ENCODE measurements at regions not wholly inside any gene's neighbourhood (a gene's known extent, or its start where the extent isn't known, plus 50 kb on each side); places are given as distances from the start of the nearest gene placed in this dataset.

GRCh38 chr12:114846771-114847170 lies 162.8 kb upstream of the TBX3 start:
- WGBS (ENCODE audit: extremely low coverage, insufficient coverage, insufficient read length), result no CpG with 5 or more reads among the region's 8 CpGs
- Histone ChIP-seq H3K23ac (ENCODE audit: low read length) (no peak overlapping the region), H3K18ac (ENCODE audit: low read length) (no peak overlapping the region), H2AFZ (ENCODE audit: insufficient read depth, low read length, poor library complexity) (no peak overlapping the region), H3K79me1 (ENCODE audit: low read length) (no peaks in the 10 kb centered on the region), H3K4me3 (ENCODE audit: low read depth, low read length) (no peak overlapping the region), H3K27me3 (ENCODE audit: insufficient read depth, low read length) (no peaks in the 10 kb centered on the region), H4K12ac (ENCODE audit: low read depth, low read length) (no peak overlapping the region), H3K14ac (ENCODE audit: low read length) (no peak overlapping the region), H3K9ac (ENCODE audit: low read length) (no peak overlapping the region), H3K4me2 (ENCODE audit: low read length) (no peak overlapping the region), H2BK5ac (ENCODE audit: low read depth, low read length, poor library complexity) (no peak overlapping the region), H3K36me3 (ENCODE audit: control insufficient read depth in 1 of 2, insufficient read depth in 2 of 2, low read length in 2 of 2) (no peaks in the 10 kb centered on the region), H4K8ac (ENCODE audit: low read depth, low read length) (no peak overlapping the region), H2BK12ac (ENCODE audit: low read length) (no peak overlapping the region), H3K4me1 (ENCODE audit: control insufficient read depth in 1 of 2, insufficient read depth in 2 of 2, low read length in 2 of 2) (peaks cover 2 to 6% of the 10 kb centered on the region in 2 experiments), H3K9me3 (ENCODE audit: insufficient read depth, low read depth, low read length) (no peaks in the 10 kb centered on the region), H2BK120ac (ENCODE audit: insufficient read depth, low read length, poor library complexity) (no peak overlapping the region), H3K4ac (ENCODE audit: low read depth, low read length) (no peak overlapping the region), H2AK5ac (ENCODE audit: low read length) (no peak overlapping the region), H3K27ac (ENCODE audit: low read depth, low read length) (no peak overlapping the region), H3K79me2 (ENCODE audit: control insufficient read depth, insufficient read depth, low read length, poor library complexity) (no peaks in the 10 kb centered on the region), H4K91ac (ENCODE audit: low read depth, low read length) (no peak overlapping the region)
- no peak for DNase-seq

- peaks cover 2 to 6% of the 10 kb centered on the region in 2 experiments for H3K4me1 ChIP-seq (ENCODE audit: control insufficient read depth in 1 of 2, insufficient read depth in 2 of 2, low read length in 2 of 2)
- no peak overlapping the region for H3K9ac ChIP-seq (ENCODE audit: low read length)
- H3K27ac ChIP-seq (ENCODE audit: low read depth, low read length), result no peak overlapping the region
- no peaks in the 10 kb centered on the region for H3K27me3 ChIP-seq (ENCODE audit: insufficient read depth, low read length)
- H3K9me3 ChIP-seq (ENCODE audit: insufficient read depth, low read depth, low read length), result no peaks in the 10 kb centered on the region
- H3K79me1 ChIP-seq (ENCODE audit: low read length), result no peaks in the 10 kb centered on the region
- H3K14ac ChIP-seq (ENCODE audit: low read length), result no peak overlapping the region
- no peak overlapping the region for H4K8ac ChIP-seq (ENCODE audit: low read depth, low read length)
- H2BK12ac ChIP-seq (ENCODE audit: low read length), result no peak overlapping the region
- no peak overlapping the region for H4K91ac ChIP-seq (ENCODE audit: low read depth, low read length)
- no peak overlapping the region for H2BK120ac ChIP-seq (ENCODE audit: insufficient read depth, low read length, poor library complexity)
- no peaks in the 10 kb centered on the region for H3K79me2 ChIP-seq (ENCODE audit: control insufficient read depth, insufficient read depth, low read length, poor library complexity)
- DNase-seq, result peak in 1 of 2 donors; percentile 57
- no peak overlapping the region for H3K4ac ChIP-seq (ENCODE audit: low read depth, low read length)
- H3K23ac ChIP-seq (ENCODE audit: low read length), result no peak overlapping the region
- H3K4me3 ChIP-seq (ENCODE audit: low read depth, low read length), result no peak overlapping the region
- H4K12ac ChIP-seq (ENCODE audit: low read depth, low read length), result no peak overlapping the region
- H3K4me2 ChIP-seq (ENCODE audit: low read length), result no peak overlapping the region
- H2BK5ac ChIP-seq (ENCODE audit: low read depth, low read length, poor library complexity), result no peak overlapping the region
- no peak overlapping the region for H3K18ac ChIP-seq (ENCODE audit: low read length)
- WGBS (ENCODE audit: extremely low coverage, insufficient coverage, insufficient read length), result no CpG with 5 or more reads among the region's 5 CpGs
- no peak overlapping the region for H2AK5ac ChIP-seq (ENCODE audit: low read length)
- no peaks in the 10 kb centered on the region for H3K36me3 ChIP-seq (ENCODE audit: control insufficient read depth in 1 of 2, insufficient read depth in 2 of 2, low read length in 2 of 2)
- no peak overlapping the region for H2AFZ ChIP-seq (ENCODE audit: insufficient read depth, low read length, poor library complexity)
These were observed 157.7 kb upstream of the TBX3 start for GRCh38 chr12:114841557-114842251.

- WGBS (ENCODE audit: extremely low coverage, insufficient coverage, insufficient read length), result no CpG with 5 or more reads among the region's 9 CpGs
- DNase-seq, result no peak
These were observed 154.5 kb upstream of the TBX3 start for GRCh38 chr12:114838480-114838879.

GRCh38 chr12:114836609-114837008 lies 152.6 kb upstream of the TBX3 start:
- Histone ChIP-seq H2BK12ac (ENCODE audit: low read length) (no peak overlapping the region), H4K8ac (ENCODE audit: low read depth, low read length) (no peak overlapping the region), H3K9me3 (ENCODE audit: insufficient read depth, low read depth, low read length) (peaks cover 2% of the 10 kb centered on the region), H4K12ac (ENCODE audit: low read depth, low read length) (no peak overlapping the region), H3K4me2 (ENCODE audit: low read length) (no peak overlapping the region), H2BK120ac (ENCODE audit: insufficient read depth, low read length, poor library complexity) (no peak overlapping the region), H2AK5ac (ENCODE audit: low read length) (no peak overlapping the region), H3K27ac (ENCODE audit: low read depth, low read length) (no peak overlapping the region), H3K27me3 (ENCODE audit: insufficient read depth, low read length) (no peaks in the 10 kb centered on the region), H3K23ac (ENCODE audit: low read length) (no peak overlapping the region), H3K79me1 (ENCODE audit: low read length) (no peaks in the 10 kb centered on the region), H3K4me3 (ENCODE audit: low read depth, low read length) (no peak overlapping the region), H3K36me3 (ENCODE audit: control insufficient read depth in 1 of 2, insufficient read depth in 2 of 2, low read length in 2 of 2) (no peaks in the 10 kb centered on the region), H3K4me1 (ENCODE audit: control insufficient read depth in 1 of 2, insufficient read depth in 2 of 2, low read length in 2 of 2) (peaks cover 5 to 7% of the 10 kb centered on the region in 2 experiments), H4K91ac (ENCODE audit: low read depth, low read length) (no peak overlapping the region), H3K18ac (ENCODE audit: low read length) (no peak overlapping the region), H2AFZ (ENCODE audit: insufficient read depth, low read length, poor library complexity) (no peak overlapping the region), H2BK5ac (ENCODE audit: low read depth, low read length, poor library complexity) (no peak overlapping the region), H3K4ac (ENCODE audit: low read depth, low read length) (no peak overlapping the region), H3K79me2 (ENCODE audit: control insufficient read depth, insufficient read depth, low read length, poor library complexity) (no peaks in the 10 kb centered on the region), H3K9ac (ENCODE audit: low read length) (no peak overlapping the region), H3K14ac (ENCODE audit: low read length) (no peak overlapping the region)
- WGBS (ENCODE audit: extremely low coverage, insufficient coverage, insufficient read length), result no CpG with 5 or more reads among the region's 3 CpGs
- no peak for DNase-seq

More at GRCh38 chr12:114838480-114838879, 154.5 kb upstream of the TBX3 start:
- no peaks in the 10 kb centered on the region for H3K27me3 ChIP-seq (ENCODE audit: insufficient read depth, low read length)
- no peak overlapping the region for H2AFZ ChIP-seq (ENCODE audit: insufficient read depth, low read length, poor library complexity)
- no peaks in the 10 kb centered on the region for H3K79me2 ChIP-seq (ENCODE audit: control insufficient read depth, insufficient read depth, low read length, poor library complexity)
- peak overlapping the region; percentile 52 for H2BK12ac ChIP-seq (ENCODE audit: low read length)
- H4K8ac ChIP-seq (ENCODE audit: low read depth, low read length), result no peak overlapping the region
- H2AK5ac ChIP-seq (ENCODE audit: low read length), result no peak overlapping the region
- H3K4me1 ChIP-seq (ENCODE audit: control insufficient read depth in 1 of 2, insufficient read depth in 2 of 2, low read length in 2 of 2), result peaks cover 8 to 13% of the 10 kb centered on the region in 2 experiments
- no peak overlapping the region for H3K4me3 ChIP-seq (ENCODE audit: low read depth, low read length)
- H2BK120ac ChIP-seq (ENCODE audit: insufficient read depth, low read length, poor library complexity), result no peak overlapping the region
- no peak overlapping the region for H3K4me2 ChIP-seq (ENCODE audit: low read length)
- no peak overlapping the region for H3K23ac ChIP-seq (ENCODE audit: low read length)
- no peak overlapping the region for H3K4ac ChIP-seq (ENCODE audit: low read depth, low read length)
- H3K79me1 ChIP-seq (ENCODE audit: low read length), result no peaks in the 10 kb centered on the region
- peak overlapping the region; percentile 56 for H4K91ac ChIP-seq (ENCODE audit: low read depth, low read length)
- H3K18ac ChIP-seq (ENCODE audit: low read length), result no peak overlapping the region
- H3K14ac ChIP-seq (ENCODE audit: low read length), result no peak overlapping the region
- no peak overlapping the region for H4K12ac ChIP-seq (ENCODE audit: low read depth, low read length)
- no peaks in the 10 kb centered on the region for H3K36me3 ChIP-seq (ENCODE audit: control insufficient read depth in 1 of 2, insufficient read depth in 2 of 2, low read length in 2 of 2)
- no peak overlapping the region for H2BK5ac ChIP-seq (ENCODE audit: low read depth, low read length, poor library complexity)
- no peak overlapping the region for H3K27ac ChIP-seq (ENCODE audit: low read depth, low read length)
- H3K9ac ChIP-seq (ENCODE audit: low read length), result no peak overlapping the region
- H3K9me3 ChIP-seq (ENCODE audit: insufficient read depth, low read depth, low read length), result peaks cover 2% of the 10 kb centered on the region

All from trophoblast cell (in vitro differentiated cells and primary cell).